ENCODE measurements at regions not wholly inside any gene's neighbourhood (a gene's known extent, or its start where the extent isn't known, plus 50 kb on each side); places are given as distances from the start of the nearest gene placed in this dataset.

- TF ChIP-seq REST (IDR thresholded peaks at IDR 0.05; ENCODE audit: insufficient read depth in 1 of 2, low read depth in 2 of 2, low read length in 2 of 2) (no peak), SIN3A (IDR thresholded peaks at IDR 0.05; ENCODE audit: borderline replicate concordance, insufficient read depth, low read length) (no peak), FOXP2 (optimal IDR thresholded peaks at IDR 0.05; ENCODE audit: borderline replicate concordance, extremely low read depth, extremely low read length, insufficient read depth) (no peak), POLR2AphosphoS5 (IDR thresholded peaks at IDR 0.05; ENCODE audit: low read depth, low read length) (no peak), TAF1 (IDR thresholded peaks at IDR 0.05; ENCODE audit: borderline replicate concordance, insufficient read depth, low read length) (no peak)
Measured at GRCh38 chr22:27601195-27601594, 200.4 kb downstream of the MN1 start.

Data from PFSK-1 (cell line).